GM06990 (cell line): ENCODE measurements at regions not wholly inside any gene's neighbourhood (a gene's known extent, or its start where the extent isn't known, plus 50 kb on each side); places are given as distances from the start of the nearest gene placed in this dataset.

Experiments used
- DNase-seq: peaks from one replicate; pipeline ENCODE4 v3.0.0-alpha.2; 2011; ENCODE audit not compliant: insufficient read length; ENCODE audit errors: extremely low read depth
- H3K27me3 ChIP-seq: replicated peaks from 2 replicates; pipeline ENCODE4 v1.6.0; 2011; ENCODE audit warnings: low read length; ENCODE audit not compliant: control insufficient read depth, insufficient read depth
- H3K36me3 ChIP-seq: 2 replicates; pipeline ENCODE4 v1.5.1; 2011; ENCODE audit warnings: low read length; ENCODE audit not compliant: control insufficient read depth, insufficient read depth
- H3K4me3 ChIP-seq: replicated peaks from 2 replicates; pipeline ENCODE4 v1.5.1; 2011; ENCODE audit warnings: low read depth, mild to moderate bottlenecking, control low read depth, low read length
- CTCF ChIP-seq: IDR thresholded peaks from 2 replicates; pipeline ENCODE4 v1.5.1; 2011; ENCODE audit warnings: low read length, control low read depth, mild to moderate bottlenecking, inconsistent platforms; ENCODE audit not compliant: insufficient read depth, poor library complexity, severe bottlenecking

GRCh38 chr5:61600945-61601511, 269.0 kb downstream of the ZSWIM6 start:
- Histone ChIP-seq H3K27me3 (peaks cover 2% of the 10 kb centered on the region), H3K4me3 (no peak overlapping the region), H3K36me3 (no peaks in the 10 kb centered on the region)
- TF ChIP-seq CTCF, result no peak
- DNase-seq, result no peak

- Histone ChIP-seq H3K27me3 (peaks cover 2% of the 10 kb centered on the region), H3K4me3 (no peak overlapping the region), H3K36me3 (no peaks in the 10 kb centered on the region)
- TF ChIP-seq CTCF, result no peak
- DNase-seq, result no peak
Measured at GRCh38 chr5:61603211-61603908, 271.3 kb downstream of the ZSWIM6 start.

- Histone ChIP-seq H3K36me3 (no peaks in the 10 kb centered on the region), H3K4me3 (no peak overlapping the region), H3K27me3 (peaks cover 2% of the 10 kb centered on the region)
- no peak for DNase-seq
- no peak for TF ChIP-seq CTCF
Measured at GRCh38 chr5:61604076-61605025, 272.3 kb downstream of the ZSWIM6 start.

GRCh38 chr5:61609840-61610677, 278.0 kb downstream of the ZSWIM6 start:
- no peak for TF ChIP-seq CTCF
- no peak overlapping the region for H3K4me3 ChIP-seq
- DNase-seq, result no peak
- H3K36me3 ChIP-seq, result no peaks in the 10 kb centered on the region
- no peaks in the 10 kb centered on the region; the same call in none of the 2 replicates for H3K27me3 ChIP-seq

- no peak for DNase-seq
- TF ChIP-seq CTCF, result no peak
- no peaks in the 10 kb centered on the region; the same call in none of the 2 replicates for H3K27me3 ChIP-seq
- no peak overlapping the region for H3K4me3 ChIP-seq
- H3K36me3 ChIP-seq, result no peaks in the 10 kb centered on the region
Measured at GRCh38 chr5:61610678-61611024, 278.6 kb downstream of the ZSWIM6 start.
